ENCODE measurements at regions not wholly inside any gene's neighbourhood (a gene's known extent, or its start where the extent isn't known, plus 50 kb on each side); places are given as distances from the start of the nearest gene placed in this dataset.
A peak's percentile ranks its signal among the peaks of the same experiment; 100 is the strongest.

DNA sequence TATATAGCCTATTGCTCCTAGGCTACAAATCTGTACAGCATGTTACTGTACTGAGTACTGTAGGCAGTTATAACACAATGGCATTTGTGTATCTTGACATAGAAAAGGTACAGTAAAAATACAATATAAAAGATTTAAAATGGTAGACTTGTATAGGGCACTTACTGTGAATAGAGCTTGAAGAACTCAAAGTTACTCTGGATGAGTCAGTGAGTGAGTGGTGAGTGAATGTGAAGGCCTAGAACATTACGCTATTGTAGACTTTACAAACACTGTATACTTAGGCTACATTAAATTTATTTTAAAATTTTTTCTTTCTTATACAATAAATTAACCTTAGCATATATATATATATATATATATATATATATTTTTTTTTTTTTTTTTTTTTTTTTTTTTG, 140.0 kb upstream of the UBE2E1 start:
- DNase-seq: no peak

DNA sequence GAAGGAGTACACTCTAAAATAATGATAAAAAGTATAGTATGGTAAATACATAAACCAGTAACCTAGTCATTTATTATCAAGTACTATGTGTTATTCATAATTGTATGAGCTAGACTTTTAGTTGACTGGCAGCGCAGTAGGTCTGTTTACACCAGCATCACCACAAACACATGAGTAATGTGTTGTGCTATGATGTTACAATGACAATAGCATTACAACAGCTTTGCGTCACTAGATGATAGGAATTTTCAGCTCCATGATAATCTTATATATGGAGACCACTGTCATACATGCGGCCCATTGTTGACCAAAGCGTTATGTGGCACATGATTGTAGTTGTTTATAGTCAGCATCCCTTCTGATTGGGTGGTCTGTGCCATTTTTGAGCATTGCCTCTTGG, 138.9 kb upstream of the UBE2E1 start:
- DNase-seq: no peak

DNA sequence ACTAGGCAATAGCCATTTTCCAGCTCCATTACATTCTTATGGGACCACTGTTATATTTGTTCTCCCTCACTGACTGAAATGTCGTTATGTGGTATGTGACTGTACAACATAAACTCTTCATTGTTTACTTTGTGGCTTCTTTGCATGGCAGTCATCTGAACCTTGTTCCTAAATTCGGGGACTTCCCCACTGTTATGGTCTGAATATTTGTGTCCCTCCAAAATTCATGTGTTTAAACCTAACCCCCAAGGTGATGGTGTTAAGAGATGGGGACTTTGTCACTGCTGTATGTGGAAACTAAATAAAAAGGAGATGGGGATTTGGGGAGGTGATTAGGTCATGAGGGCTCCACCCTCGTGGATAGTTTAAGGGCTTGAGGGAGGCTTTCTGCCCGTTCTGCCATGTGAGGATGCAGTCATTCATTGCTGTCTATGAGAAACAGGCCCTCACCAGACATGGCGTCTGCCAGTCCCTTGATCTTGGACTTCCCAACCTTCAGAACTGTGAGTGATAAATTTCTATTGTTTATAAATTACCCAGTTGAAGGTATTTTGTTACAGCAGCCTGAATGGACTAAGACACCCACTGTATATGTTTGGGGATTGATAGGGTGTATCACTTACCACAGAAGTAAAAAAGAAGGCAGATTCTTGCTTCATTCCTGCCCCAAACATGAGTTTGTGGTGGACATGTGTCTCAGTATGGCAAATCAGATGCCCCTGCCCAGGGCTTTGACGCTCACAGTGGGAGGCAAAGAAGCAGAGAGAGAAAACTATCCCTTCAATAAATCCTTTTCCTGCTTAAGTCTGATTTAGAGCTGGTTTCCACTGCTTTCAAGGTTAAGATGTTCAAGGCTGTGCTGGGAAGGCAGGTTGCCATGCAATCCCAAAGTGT, 138.0 kb upstream of the UBE2E1 start:
- DNase-seq: no peak

DNA sequence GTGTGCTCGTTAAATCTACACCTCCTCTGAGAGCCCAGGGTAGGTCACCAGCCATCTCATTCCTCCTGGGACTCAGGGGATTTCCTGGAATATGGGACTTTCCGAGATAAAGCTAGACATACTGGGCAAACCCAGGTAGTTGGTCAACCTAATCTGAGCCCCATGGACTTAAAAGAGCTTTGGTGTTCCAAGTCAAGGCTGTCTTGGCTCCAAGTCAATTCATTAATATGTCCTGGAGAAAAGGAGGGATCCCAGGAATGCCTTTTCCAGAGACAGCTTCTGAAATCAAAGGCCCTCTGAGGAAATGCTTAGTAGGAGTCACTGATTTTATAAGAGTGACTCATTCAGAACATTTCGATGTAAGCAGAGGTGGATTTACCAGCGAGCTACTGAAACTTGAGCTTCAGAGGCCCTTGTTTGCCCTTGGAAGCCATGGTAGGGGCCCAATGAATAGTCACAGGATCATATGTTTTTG, 137.3 kb upstream of the UBE2E1 start:
- no peak for DNase-seq

DNA sequence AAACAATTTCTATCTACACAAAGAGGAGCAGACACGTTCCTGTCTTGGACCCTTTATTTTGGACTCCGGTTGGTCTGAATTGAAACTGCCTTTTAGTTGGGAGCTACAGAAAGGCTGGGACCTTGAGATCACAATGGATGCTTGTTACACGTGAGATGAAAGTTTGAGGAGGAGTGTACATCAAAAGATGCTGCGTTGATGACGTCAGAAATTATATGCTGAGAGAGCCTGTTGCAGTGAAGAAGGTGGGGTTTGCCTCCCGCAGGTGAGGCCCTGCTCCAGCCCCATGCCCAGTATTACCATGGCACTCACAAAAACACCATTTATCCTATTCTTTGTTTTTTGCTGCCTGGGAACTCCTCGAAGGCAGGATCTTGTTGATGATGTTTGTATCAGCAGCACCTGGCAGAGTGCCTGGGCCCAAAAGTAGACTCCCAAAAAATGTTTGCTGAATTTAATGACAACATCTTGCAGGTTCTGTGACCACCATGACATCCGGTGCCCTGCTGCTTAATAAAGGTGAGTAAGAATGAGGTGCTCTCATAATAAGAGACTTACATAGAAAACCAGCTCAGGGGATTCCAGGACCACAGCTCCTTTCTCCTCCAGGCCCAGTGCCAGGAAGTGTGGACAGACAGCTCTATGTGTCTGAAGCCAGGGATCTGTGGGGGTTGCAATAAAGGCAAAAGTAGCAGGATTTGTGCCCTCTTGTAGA, 136.1 kb upstream of the UBE2E1 start:
- no peak for DNase-seq

DNA sequence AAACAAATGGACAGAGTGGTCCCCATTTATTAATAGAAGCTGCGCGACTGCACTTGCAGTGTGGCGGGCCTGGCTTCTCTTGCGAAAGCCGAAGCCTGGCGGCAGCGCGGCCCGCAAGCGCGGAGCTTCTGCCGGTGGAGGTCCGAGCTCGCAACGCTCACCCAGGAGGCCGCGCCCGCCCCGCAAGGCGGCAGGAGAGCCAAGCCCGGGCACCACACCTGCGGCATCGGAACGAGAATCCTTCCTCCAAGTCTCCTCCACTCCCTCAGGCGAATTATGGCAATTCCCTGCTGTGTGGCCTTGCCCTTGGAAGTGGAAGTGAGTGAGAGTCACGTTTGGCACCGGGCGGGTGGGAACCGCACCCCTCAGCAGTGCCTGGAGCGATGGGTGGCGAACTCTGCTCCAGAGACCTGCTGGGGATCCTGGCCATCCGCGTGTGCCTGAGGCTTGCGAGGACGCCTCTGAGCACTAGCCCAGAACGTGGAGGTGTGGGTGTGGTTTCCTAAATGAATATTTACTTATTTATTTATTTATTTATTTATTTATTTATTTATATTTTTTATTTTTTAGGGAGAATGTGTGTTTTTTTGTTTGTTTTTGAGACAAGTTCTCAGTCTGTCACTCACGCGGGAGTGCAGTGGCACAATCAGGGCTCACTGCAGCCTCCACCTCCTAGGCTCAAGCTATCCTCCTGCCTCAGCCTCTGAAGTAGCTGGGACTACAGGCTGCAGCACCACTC, 133.7 kb upstream of the UBE2E1 start:
- no peak for DNase-seq

DNA sequence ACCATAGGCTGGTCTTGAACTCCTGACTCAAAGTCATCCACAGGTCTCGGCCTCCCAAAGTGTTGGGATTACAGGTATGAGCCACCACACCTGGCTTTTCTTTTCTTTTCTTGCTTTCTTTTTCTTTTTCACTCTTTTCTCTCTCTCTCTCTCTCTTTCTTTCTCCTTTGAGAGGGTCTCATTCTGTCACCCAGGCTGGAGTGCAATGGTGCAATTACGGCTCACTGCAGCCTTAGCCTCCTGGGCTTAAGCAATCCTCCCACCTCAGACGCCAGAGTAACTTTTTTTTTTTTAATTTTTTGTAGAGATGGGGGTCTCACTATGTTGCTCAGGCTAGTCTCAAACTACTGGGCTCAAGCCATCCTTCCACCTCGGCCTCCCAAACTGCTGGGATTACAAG, 133.1 kb upstream of the UBE2E1 start:
- no peak for DNase-seq

DNA sequence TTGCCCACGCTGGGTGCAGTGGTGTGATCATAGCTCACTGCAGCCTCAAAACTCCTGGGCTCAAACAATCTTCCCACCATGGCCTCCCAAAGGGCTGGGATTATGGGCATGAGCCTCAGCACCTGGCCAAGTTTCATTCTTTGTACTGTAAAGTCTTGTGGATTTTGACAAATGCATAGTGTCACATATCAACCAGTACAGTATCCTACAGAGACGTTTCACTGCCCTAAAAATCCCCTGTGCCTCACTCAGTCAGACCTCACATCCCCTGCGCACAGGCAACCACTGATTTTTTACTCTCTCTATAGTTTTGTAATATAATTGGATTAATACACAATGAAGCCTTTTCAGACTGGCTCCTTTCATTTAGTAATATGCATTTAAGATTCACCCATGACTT, 130.7 kb upstream of the UBE2E1 start:
- no peak for DNase-seq

DNA sequence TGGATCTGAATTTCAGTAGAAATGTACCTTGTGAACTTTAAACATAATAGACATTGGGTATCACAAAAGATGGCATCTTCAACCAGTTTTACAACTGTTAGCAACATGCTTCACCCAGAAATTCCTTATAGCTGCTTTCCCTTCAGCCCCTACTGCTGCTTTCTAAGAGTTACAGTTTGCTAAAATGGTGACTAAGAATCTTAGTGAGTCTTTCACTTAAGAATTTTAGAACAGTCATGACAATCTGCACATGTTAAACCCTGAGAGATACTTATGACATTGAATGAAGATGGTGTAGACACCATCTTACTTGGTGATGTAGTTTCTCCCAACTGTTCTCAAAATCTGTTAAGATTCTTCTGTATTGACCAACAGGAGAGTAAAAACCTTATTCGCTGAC, 129.7 kb upstream of the UBE2E1 start:
- no peak for DNase-seq

DNA sequence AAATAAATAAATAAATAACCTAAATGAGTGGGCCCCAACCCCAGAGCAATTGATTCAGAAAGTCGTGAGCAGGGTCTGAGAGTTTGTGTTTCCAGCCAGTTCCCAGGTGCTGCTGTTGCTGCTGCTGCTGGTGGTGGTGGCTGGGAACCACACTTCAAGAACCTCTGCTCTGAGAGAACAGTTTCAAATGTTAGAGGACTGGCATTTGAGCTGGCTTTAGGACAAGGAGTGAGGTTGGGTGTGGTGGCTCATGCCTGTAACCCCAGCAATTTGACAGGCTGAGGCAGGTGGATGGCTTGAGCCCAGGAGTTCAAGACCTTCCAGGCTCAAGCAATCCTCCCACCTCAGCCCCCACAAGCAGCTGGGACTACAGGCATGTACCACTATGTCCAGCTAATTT, 123.1 kb upstream of the UBE2E1 start:
- no peak for DNase-seq

DNA sequence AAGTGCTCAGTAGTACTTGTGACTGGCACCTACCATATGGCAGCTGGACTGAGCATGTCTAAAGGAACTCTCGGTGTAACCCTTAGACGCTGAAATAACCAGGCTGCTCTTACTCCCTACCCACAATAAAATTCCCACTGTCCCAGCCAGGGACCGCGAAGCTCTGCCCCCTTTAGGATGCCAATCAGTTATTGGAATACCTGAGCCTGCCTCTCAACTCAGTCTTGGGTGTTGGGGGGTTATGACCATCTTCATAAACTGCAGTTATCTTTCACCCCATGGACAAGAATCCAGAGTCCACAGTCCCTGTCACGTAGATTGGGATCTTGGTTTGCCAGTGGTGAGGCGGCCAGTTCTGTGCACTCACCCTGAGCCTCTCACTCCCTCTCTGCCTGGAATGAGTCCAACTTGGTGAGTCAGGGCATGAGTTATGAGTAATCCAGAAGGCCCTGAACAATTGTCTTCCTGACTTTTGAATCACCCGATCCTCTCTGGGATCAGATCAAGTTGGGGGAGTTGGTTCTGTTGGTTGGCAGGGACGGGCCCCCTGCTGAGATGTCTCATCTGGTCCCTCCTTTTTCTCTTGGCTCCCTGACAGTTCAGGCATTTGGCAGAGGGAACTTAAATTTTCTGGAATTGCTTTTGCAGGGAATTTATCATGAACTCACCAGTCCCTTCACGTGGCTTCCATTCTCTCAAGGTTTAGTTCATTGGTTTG, 120.1 kb upstream of the UBE2E1 start:
- DNase-seq: peak; percentile 30 to 36

DNA sequence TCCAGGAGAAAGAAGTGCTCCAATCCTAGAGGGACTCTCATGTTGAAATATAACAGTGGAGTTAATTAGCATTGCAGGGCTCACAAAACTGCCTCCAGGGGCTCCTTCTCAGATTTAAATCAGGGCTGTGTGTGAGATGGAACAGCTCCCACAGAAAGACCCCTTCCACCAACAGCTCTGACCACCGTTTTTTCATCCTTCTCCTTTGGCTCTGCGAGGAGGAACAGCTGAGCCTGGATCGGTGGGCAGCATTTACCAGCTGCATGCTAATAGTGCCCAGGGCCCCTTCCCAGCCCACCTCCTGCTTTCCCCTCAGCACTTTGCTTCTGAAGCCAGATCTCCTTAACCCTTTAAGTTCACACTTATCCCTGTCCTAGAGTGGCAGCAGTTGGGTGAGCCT, 119.2 kb upstream of the UBE2E1 start:
- DNase-seq: no peak

DNA sequence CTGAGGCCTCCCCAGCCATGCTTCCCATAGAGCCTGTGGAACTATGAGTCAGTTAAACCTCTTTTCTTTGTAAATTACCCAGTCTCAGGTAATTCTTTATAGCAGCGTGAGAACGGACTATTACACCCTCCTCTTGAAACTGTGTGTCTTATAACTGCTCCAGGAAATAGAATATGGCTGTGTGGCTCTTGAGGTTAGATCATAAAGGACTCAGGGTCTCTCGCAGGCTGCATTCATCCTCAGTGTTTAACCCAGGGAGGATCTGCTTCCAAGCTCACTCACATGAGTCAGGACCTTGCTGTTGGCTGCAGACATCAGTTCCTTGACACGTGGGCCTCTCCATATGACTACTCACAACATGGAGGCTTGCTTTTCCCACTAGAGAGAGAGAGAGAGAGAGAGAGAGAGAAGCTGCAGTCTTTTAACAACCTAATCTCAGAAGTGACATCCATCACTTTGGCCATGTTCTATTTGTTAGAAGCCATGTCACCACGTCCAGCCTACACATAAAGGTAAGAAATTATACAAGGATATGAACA, 114.3 kb upstream of the UBE2E1 start:
- no peak for DNase-seq

DNA sequence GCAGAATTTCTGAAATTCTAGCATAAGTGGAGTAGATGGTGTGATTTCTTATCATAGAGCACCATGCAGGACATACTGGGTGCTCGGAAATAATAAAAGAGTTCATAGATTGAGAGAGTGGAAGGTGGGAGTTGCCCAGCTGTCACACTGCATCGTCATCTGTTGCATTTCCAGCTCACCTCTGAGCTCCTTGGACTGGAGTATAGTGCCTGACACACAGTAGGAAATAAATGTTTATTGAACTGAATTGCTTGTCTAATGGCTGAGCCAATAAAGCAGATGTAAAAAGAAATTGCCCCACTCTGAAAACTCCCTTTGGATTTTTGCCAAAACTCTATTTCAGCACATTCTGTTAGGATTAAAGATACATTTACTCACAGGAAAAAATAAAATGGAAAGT, 108.9 kb upstream of the UBE2E1 start:
- DNase-seq: no peak

DNA sequence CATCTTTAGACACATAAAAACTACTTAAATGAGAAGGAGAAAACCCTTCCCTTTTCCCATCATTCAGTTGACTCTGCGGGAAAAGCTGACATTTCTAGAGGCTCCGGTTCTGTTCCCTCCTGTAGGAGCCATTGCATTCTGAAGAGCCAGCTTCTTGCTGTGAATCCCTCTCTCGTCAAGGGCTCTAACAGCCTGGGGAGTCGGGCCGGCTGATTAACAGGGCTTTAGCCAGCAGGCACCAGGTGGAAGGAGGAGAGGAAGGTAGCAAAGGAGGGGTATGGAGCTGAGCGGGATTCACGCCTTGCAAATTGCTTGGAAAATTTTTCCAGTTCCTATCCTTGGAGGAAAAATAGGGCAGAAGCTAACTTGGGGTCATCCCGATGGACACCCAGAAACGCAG, 108.3 kb upstream of the UBE2E1 start:
- DNase-seq: no peak

DNA sequence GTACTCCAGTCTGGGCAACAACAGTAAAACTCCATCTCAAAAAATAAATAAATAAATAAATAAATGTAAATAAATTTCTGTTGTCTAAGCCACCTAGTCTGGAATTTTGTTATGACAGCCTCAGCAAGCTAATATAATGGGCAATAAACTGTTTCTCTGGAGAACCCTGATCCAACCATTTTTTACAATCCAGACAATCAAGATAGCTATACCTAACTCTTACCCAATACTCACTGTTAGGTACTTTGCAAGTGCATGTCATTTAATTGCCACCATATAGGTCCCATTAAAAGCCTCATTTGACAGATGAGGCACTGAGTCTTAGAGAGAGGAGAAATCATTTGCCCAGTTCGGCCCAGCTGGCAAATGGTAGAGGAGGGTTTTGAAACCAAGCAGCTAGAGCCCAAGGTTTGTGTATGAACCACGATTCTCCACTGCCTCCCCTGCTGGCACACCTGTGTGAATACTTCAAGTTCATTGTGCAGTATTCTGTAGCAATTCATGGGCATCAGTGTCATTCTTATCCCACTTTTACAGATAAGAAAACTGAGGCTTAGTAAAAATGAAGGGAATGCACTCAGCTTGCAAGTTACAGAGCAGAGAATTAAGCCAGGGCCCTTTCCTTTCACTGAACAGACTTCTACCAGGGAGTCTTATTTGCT, 107.0 kb upstream of the UBE2E1 start:
- DNase-seq: no peak

DNA sequence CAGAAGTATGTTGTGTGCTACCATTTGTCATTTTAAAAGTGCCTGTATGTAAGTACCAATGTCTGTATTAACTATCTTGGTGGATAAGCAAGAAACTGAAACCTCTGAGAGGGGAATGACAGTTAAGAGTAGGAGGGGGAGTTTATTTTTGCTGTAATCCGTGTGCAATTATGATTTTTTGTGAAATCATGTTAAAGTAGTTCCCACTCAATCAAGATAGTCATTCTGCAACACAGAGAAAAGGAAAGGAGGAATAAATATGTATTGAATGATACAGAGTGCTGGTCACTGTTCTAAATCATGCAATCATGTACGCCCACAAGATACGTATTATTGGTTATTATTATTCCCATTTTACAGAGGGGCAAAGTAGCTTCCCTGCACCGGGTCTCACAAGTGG, 105.1 kb upstream of the UBE2E1 start:
- no peak for DNase-seq

DNA sequence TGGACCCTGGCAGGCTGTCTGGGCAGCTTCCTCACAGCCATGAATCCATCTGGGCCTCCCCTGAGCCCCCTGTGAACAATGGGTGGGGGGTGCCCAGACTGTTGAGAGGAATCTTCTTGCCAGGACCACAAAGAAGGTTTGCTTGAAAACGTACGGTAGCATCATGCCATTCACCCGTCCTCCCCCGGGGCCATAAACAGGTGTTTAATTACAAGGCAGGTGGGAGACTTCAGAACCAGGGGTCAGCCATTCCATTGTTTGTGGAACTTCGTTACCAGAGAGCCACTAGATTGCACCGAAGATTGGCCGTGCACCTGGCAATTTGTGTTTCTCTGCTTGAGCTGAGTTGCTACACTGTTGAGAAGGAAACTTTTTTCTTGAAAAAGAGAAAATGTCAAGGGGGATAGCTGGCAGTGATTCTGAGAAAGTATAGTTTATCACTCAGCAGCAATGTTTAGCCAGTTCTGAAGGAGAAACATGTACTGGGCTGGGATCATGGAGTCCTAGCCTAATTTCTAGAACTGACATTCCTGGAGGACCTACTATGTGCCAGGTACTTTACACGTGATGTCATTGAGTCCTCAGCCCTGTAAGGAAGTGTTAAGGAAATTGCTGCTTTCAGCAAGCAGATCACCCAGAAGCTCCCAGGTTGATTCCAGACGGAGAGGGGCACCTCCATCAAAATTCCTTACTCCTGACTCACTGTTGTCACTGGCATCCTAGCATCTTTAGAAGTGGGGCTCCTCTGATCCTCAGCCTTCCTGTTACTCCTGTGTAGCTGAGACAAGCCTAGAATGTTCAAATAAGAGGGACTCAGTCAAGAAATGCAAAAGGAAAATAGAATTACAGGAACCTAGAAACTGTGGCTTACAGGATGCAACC, 103.8 kb upstream of the UBE2E1 start:
- DNase-seq: no peak

DNA sequence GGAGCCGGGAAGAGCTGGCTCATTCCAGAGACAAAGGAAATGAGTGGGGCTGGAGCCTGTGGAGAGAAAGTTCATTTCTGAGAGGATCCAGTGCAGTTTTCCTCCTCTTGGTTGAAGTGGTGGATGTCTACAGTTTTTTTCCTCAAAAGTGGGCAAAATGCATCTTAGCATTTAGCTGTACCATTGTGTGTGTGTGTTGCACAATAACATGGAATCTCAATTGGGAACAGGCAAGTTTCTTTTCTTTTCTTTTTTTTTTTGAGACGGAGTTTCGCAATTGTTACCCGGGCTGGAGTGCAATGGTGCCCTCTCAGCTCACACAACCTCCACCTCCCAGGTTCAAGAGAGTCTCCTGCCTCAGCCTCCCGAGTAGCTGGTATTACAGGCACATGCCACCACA, 101.5 kb upstream of the UBE2E1 start:
- no peak for DNase-seq

DNA sequence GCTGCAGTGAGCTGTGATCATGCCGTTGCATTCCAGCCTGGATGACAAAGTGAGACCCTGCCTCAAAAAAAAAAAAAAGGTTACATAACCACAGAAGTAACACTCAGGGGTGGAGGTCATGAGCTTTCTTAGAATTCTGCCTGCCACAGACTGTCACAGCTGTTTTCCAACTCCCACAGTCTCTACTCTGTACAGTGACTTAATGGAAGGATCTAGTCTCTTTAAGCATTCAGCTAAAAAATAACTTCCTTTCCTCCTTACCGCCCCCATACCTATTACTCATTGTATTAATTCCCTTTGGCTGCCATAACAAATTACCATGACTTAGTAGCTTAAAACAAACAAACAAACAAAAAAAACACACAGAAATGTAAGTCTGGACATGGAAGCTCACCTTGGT, 99.6 kb upstream of the UBE2E1 start:
- no peak for DNase-seq

DNA sequence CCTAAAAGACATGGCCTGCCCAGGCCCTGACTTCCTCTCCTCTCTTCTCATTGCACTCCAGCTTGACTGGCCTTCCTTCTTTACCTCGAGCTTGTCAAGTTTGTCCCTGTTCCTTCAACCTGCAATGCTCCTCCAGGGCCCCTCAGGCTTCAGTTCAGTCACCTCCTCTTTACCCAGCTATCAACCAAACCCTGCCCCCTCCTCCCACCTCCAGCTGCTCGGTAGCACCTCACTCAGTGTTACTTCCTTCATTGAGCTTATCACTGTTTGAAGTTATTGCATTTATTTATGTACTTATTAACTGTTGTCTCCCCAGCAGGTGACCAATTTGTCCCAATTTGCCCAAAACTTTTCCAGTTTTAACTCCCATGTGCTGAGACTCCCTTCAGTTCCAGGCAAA, 95.8 kb upstream of the UBE2E1 start:
- DNase-seq: no peak
